ENCODE measurements at regions not wholly inside any gene's neighbourhood (a gene's known extent, or its start where the extent isn't known, plus 50 kb on each side); places are given as distances from the start of the nearest gene placed in this dataset.
"Not testable (repeated sequence)": the region's sequence is repeated elsewhere in the genome, so short reads cannot be mapped to it uniquely, and the experiment has no call there.

DNA sequence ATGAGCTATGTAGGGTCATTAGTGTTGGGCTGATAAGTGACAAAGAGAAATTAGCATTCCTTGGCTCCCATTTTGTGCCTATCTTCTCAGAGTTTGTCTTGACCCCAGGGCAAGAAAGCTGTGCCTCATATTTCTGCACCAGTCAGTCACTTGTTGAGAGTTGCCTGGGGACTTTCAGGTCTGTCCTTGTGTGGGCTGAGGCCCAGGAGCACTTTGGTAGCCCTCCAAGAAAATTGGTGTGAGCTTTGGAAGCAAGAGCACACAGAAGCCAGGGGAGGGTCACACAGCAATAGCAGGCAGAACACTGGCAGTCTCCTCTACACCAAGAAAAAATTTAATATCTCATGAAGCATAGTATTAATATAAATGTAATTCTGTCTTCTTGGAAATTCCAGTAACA lies 239.9 kb downstream of the NPR3 start:
- intact Hi-C loops (cut with DNase I; ENCODE audit: low total_unique reads) = no loop called here
- DNase-seq = no peak
- H3K4me1 ChIP-seq = no peaks in the 10 kb centered on the region

DNA sequence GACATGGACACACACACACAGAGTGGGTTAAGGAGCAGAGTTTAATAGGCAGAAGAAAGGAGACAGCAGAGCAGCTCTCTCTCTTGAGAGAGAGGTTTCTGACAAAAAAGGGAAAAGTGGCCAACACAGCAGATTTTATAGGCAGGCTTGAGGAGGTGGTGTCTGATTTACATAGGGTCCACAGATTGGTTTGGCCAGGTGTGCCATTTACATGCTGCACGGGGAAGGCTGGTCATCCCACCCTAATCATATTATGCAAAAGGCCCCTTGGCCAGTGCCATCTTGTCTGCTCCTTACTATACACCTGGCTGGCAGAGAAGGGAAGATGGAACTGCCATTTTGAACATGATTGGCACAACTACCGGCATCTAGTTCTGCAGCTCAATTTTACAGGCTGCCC lies 240.8 kb downstream of the NPR3 start:
- TF ChIP-seq, protein P1, sequence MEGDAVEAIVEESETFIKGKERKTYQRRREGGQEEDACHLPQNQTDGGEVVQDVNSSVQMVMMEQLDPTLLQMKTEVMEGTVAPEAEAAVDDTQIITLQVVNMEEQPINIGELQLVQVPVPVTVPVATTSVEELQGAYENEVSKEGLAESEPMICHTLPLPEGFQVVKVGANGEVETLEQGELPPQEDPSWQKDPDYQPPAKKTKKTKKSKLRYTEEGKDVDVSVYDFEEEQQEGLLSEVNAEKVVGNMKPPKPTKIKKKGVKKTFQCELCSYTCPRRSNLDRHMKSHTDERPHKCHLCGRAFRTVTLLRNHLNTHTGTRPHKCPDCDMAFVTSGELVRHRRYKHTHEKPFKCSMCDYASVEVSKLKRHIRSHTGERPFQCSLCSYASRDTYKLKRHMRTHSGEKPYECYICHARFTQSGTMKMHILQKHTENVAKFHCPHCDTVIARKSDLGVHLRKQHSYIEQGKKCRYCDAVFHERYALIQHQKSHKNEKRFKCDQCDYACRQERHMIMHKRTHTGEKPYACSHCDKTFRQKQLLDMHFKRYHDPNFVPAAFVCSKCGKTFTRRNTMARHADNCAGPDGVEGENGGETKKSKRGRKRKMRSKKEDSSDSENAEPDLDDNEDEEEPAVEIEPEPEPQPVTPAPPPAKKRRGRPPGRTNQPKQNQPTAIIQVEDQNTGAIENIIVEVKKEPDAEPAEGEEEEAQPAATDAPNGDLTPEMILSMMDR (IDR thresholded peaks at IDR 0.05) = no peak
- no peak for DNase-seq
- intact Hi-C loops (cut with DNase I; ENCODE audit: low total_unique reads) = no loop called here

More for the DNA sequence above, 239.9 kb downstream of the NPR3 start:
- TF ChIP-seq, protein P1 (IDR thresholded peaks at IDR 0.05) = no peak
- H3K27me3 ChIP-seq = no peaks in the 10 kb centered on the region
- no peak overlapping the region for H3K4me3 ChIP-seq
- H3K9me3 ChIP-seq = no peaks in the 10 kb centered on the region
- no peaks in the 10 kb centered on the region for H3K36me3 ChIP-seq
- no peak overlapping the region for H3K27ac ChIP-seq

DNA sequence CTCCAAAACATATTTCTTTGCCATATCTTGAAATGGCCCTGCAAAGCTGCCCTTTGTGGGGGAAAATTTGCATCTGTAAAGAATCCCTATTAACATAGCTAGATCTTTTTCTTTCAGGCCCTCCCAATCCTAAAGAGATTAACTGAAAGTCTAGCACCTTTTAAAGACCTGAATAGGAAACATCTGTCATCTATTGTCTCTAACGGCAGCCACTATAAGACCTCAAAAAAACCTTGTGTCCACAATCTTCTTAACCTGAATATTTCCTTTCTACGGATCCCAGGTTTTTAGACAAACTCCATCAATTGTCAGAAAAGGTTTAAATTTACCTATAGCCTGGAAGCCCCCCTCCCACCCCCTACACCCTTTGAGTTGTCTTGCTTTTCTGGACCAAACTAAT lies 241.3 kb downstream of the NPR3 start:
- H3K4me3 ChIP-seq; H3K27me3 ChIP-seq; H3K9me3 ChIP-seq; H3K27ac ChIP-seq; intact Hi-C loops (cut with DNase I; ENCODE audit: low total_unique reads); DNase-seq; H3K4me1 ChIP-seq; H3K36me3 ChIP-seq: not testable (repeated sequence)

More for the DNA sequence above, 240.8 kb downstream of the NPR3 start:
- no peaks in the 10 kb centered on the region for H3K9me3 ChIP-seq
- H3K4me3 ChIP-seq = no peak overlapping the region
- H3K36me3 ChIP-seq = no peaks in the 10 kb centered on the region
- no peaks in the 10 kb centered on the region for H3K27me3 ChIP-seq
- no peaks in the 10 kb centered on the region for H3K4me1 ChIP-seq
- H3K27ac ChIP-seq = no peak overlapping the region

DNA sequence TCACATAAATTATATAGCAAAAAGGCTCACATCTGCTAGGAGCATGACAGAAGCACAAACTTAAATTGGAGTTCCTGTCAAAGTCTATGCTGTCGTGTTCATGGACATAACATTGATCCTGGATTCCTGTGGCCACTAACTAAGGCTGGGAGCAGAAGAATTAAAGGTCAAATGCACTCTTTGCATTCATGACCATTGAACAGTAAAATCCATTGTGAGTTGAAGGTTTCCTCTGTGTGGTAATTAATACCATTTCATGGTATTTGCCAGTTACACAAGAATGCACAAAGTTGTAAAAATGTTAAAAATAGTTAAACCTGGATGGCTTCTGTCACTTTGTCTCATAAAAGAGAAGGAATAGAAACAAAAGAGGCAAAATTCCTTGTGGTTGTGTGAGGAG lies 242.6 kb downstream of the NPR3 start:
- no peak overlapping the region for H3K27ac ChIP-seq
- no peaks in the 10 kb centered on the region for H3K36me3 ChIP-seq
- TF ChIP-seq, protein P1 (IDR thresholded peaks at IDR 0.05) = no peak
- no peaks in the 10 kb centered on the region for H3K4me1 ChIP-seq
- no peak for DNase-seq
- H3K4me3 ChIP-seq = no peak overlapping the region
- H3K9me3 ChIP-seq = no peaks in the 10 kb centered on the region
- intact Hi-C loops (cut with DNase I; ENCODE audit: low total_unique reads) = no loop called here
- H3K27me3 ChIP-seq = no peaks in the 10 kb centered on the region

DNA sequence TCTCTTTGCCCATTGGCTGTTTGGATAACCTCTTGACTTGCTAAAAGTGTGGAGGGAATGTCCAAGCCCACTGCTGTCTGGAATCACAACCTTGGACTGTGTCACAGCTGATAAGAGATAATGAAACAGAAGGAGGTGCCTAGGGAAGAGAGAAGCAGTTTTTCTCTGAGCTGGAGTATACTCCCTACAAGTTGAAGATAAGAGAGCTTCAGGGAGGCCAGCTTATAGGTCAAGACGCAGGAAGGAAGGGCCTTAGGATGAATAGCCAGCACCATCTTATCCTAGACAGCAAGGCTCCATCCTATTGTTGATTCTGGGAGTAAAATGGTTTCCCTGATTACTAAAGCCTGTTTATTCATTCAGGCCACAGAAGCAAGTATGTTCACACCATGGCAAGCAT lies 244.7 kb downstream of the NPR3 start:
- TF ChIP-seq, protein P1 (IDR thresholded peaks at IDR 0.05) = no peak
- intact Hi-C loops (cut with DNase I; ENCODE audit: low total_unique reads) = no loop called here

DNA sequence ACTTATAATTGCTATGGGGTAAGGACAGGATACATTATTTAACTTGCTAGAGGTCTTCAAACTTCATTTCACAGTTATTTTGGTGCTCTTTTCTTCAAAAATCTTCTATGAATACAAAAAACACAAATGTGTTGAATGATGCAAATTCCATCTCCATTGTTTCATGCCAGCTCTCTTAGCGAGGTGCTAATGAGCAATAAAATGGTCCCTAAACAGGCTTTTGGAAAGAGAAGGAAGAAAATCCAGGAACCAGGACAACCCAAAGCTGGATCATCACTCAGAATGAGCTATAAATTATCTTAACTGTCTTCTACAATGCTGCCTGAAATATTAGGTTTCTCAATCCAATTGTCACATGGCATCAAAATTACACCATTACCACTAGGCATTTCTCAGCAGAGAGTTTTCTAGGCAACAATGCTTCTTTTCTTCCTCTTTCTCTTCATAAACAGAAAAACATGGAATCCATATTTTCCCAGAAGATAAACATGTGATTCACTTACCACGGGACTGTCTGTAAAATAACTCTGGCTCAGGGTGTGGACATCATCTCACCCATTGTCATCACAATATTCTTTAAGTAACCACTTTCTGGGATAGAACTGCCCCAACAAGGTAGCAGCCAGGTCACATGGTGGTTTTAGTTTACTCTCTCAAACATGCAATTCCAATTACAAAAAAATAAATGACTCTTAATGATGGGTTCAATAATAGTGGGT lies 249.4 kb downstream of the NPR3 start:
- Histone ChIP-seq H3K36me3 (no peaks in the 10 kb centered on the region), H3K9me3 (no peaks in the 10 kb centered on the region), H3K27me3 (no peaks in the 10 kb centered on the region), H3K27ac (no peak overlapping the region), H3K4me1 (no peaks in the 10 kb centered on the region), H3K4me3 (no peak overlapping the region)
- no peak for DNase-seq
- TF ChIP-seq, protein P1 (IDR thresholded peaks at IDR 0.05) = no peak
- intact Hi-C loops (cut with DNase I; ENCODE audit: low total_unique reads) = no loop called here

More for the DNA sequence above, 244.7 kb downstream of the NPR3 start:
- H3K27me3 ChIP-seq = no peaks in the 10 kb centered on the region
- no peaks in the 10 kb centered on the region for H3K36me3 ChIP-seq
- H3K9me3 ChIP-seq = no peaks in the 10 kb centered on the region
- no peak for DNase-seq
- H3K27ac ChIP-seq = no peak overlapping the region
- H3K4me3 ChIP-seq = no peak overlapping the region
- no peaks in the 10 kb centered on the region for H3K4me1 ChIP-seq
